ENCODE measurements at regions not wholly inside any gene's neighbourhood (a gene's known extent, or its start where the extent isn't known, plus 50 kb on each side); places are given as distances from the start of the nearest gene placed in this dataset.
"Not testable (repeated sequence)": the region's sequence is repeated elsewhere in the genome, so short reads cannot be mapped to it uniquely, and the experiment has no call there.

GRCh38 chr21:29431178-29431577, 132.5 kb downstream of the BACH1 start:
- Mint-ChIP-seq H3K27me3 (no peaks in the 10 kb centered on the region), H3K4me3 (no peak overlapping the region), H3K9me3 (no peaks in the 10 kb centered on the region), H3K4me1 (peaks cover 13% of the 10 kb centered on the region), H3K27ac (no peak overlapping the region), H3K36me3 (ENCODE audit: low read depth) (no peaks in the 10 kb centered on the region)
- no peak for ATAC-seq (replicated peaks)

GRCh38 chr21:29431680-29432079, 133.0 kb downstream of the BACH1 start:
- Mint-ChIP-seq H3K27ac (no peak overlapping the region), H3K36me3 (ENCODE audit: low read depth) (no peaks in the 10 kb centered on the region), H3K9me3 (no peaks in the 10 kb centered on the region), H3K4me3 (no peak overlapping the region), H3K4me1 (peaks cover 16% of the 10 kb centered on the region), H3K27me3 (no peaks in the 10 kb centered on the region)
- ATAC-seq (replicated peaks) = no peak

GRCh38 chr21:29433366-29434059, 134.8 kb downstream of the BACH1 start:
- H3K4me3 Mint-ChIP-seq = peak overlapping the region; percentile 68
- H3K4me1 Mint-ChIP-seq = peaks cover 19% of the 10 kb centered on the region
- H3K36me3 Mint-ChIP-seq (ENCODE audit: low read depth) = no peaks in the 10 kb centered on the region
- H3K27ac Mint-ChIP-seq = peak overlapping the region; percentile 84
- no peak for ATAC-seq (replicated peaks)
- no peaks in the 10 kb centered on the region for H3K27me3 Mint-ChIP-seq
- no peaks in the 10 kb centered on the region for H3K9me3 Mint-ChIP-seq

DNA sequence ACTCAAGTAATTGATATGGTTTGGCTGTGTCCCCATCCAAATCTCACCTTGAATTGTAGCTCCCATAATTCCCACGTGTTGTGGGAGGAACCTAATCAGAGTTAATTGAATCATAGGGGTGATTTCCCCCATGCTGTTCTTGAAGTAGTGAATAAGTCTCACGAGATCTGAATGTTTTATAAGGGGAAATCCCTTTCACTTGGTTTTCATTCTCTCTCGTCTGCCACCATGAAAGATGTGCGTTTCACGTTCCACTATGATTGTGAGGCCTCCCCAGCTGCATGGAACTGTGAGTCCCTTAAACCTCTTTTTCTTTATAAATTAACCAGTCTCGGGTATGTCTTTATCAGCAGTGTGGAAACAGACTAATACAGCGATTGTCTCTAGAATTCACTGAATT, 135.4 kb downstream of the BACH1 start:
- peaks cover 19% of the 10 kb centered on the region for H3K4me1 Mint-ChIP-seq
- peak; percentile 88 for ATAC-seq (replicated peaks)
- H3K27ac Mint-ChIP-seq = peak overlapping the region; percentile 84
- H3K36me3 Mint-ChIP-seq (ENCODE audit: low read depth) = no peaks in the 10 kb centered on the region
- peak overlapping the region; percentile 68 for H3K4me3 Mint-ChIP-seq
- H3K27me3 Mint-ChIP-seq = no peaks in the 10 kb centered on the region
- H3K9me3 Mint-ChIP-seq = no peaks in the 10 kb centered on the region

GRCh38 chr21:29434982-29435381, 136.3 kb downstream of the BACH1 start:
- H3K4me3 Mint-ChIP-seq = peak overlapping the region; percentile 68
- H3K36me3 Mint-ChIP-seq (ENCODE audit: low read depth); H3K9me3 Mint-ChIP-seq; H3K27me3 Mint-ChIP-seq: not testable (repeated sequence)
- peak overlapping the region; percentile 84 for H3K27ac Mint-ChIP-seq
- peak; percentile 38 for ATAC-seq (replicated peaks)
- H3K4me1 Mint-ChIP-seq = peaks cover 19% of the 10 kb centered on the region

GRCh38 chr21:29436143-29436542, 137.4 kb downstream of the BACH1 start:
- Mint-ChIP-seq H3K27me3 (no peaks in the 10 kb centered on the region), H3K4me1 (peaks cover 19% of the 10 kb centered on the region), H3K4me3 (peak overlapping the region; percentile 68), H3K27ac (peak overlapping the region; percentile 69), H3K9me3 (no peaks in the 10 kb centered on the region), H3K36me3 (ENCODE audit: low read depth) (no peaks in the 10 kb centered on the region)
- ATAC-seq (replicated peaks) = peak; percentile 52

GRCh38 chr21:29436650-29437049, 137.9 kb downstream of the BACH1 start:
- no peaks in the 10 kb centered on the region for H3K9me3 Mint-ChIP-seq
- no peaks in the 10 kb centered on the region for H3K36me3 Mint-ChIP-seq (ENCODE audit: low read depth)
- H3K27me3 Mint-ChIP-seq = no peaks in the 10 kb centered on the region
- H3K27ac Mint-ChIP-seq = peak overlapping the region; percentile 69
- ATAC-seq (replicated peaks) = no peak
- peak overlapping the region; percentile 68 for H3K4me3 Mint-ChIP-seq
- peaks cover 19% of the 10 kb centered on the region for H3K4me1 Mint-ChIP-seq

- Mint-ChIP-seq H3K9me3 (no peaks in the 10 kb centered on the region), H3K36me3 (ENCODE audit: low read depth) (no peaks in the 10 kb centered on the region), H3K4me1 (peaks cover 3% of the 10 kb centered on the region), H3K27ac (no peak overlapping the region), H3K4me3 (no peak overlapping the region), H3K27me3 (no peaks in the 10 kb centered on the region)
- ATAC-seq (replicated peaks) = no peak
These were observed 142.9 kb downstream of the BACH1 start for GRCh38 chr21:29441651-29442050.

DNA sequence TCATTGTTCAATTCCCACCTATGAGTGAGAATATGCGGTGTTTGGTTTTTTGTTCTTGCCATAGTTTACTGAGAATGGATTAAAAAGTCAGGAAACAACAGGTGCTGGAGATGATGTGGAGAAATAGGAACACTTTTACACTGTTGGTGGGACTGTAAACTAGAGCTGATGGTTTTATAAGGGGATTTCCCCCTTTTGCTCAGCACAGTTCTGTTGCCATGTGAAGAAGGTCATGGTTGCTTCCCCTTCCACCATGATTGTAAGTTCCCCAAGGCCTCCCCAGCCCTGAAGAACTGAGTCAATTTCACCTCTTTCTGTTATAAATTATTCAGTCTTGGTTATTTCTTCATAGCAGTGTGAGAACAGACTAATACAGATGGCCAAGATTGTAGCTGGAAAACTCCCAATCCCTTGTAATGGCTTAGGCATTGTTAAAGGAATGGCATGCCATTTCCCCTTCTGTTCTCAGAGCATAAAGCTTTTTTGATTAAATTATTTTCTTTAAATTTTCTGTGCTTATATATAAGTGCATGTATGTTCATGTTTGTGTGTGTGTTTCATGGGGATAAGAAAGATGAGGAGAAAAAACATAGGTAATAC, 144.8 kb downstream of the BACH1 start:
- H3K27ac Mint-ChIP-seq = no peak overlapping the region
- no peaks in the 10 kb centered on the region for H3K36me3 Mint-ChIP-seq (ENCODE audit: low read depth)
- no peaks in the 10 kb centered on the region for H3K9me3 Mint-ChIP-seq
- H3K4me3 Mint-ChIP-seq = no peak overlapping the region
- H3K4me1 Mint-ChIP-seq = no peaks in the 10 kb centered on the region
- ATAC-seq (replicated peaks) = peak; percentile 69
- no peaks in the 10 kb centered on the region for H3K27me3 Mint-ChIP-seq

DNA sequence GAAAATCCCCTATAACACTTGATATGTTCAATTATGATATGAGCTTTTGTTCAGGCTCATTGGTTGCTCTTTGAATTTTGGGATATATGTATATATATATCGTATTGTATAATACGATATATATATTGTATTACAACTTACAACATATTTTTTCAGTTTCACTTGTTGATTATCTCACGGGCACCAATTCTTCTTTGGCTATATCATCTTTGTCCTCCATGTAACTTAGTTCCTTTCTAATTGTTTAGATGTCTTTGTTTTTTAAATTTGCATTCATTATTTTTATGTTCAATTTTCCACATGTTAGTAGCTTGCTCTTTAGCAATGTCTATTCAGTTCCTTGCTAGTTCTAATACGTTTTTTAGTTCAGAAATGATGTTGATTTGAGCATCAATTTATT, 150.0 kb downstream of the BACH1 start:
- Mint-ChIP-seq H3K36me3 (ENCODE audit: low read depth) (peaks cover 6% of the 10 kb centered on the region), H3K9me3 (peaks cover 11% of the 10 kb centered on the region), H3K27me3 (no peaks in the 10 kb centered on the region), H3K4me3 (peak overlapping the region; percentile 68), H3K4me1 (peaks cover 12% of the 10 kb centered on the region), H3K27ac (peak overlapping the region; percentile 81)
- ATAC-seq (replicated peaks) = no peak

- no peaks in the 10 kb centered on the region for H3K27me3 Mint-ChIP-seq
- peak overlapping the region; percentile 68 for H3K4me3 Mint-ChIP-seq
- H3K9me3 Mint-ChIP-seq = peaks cover 11% of the 10 kb centered on the region
These were observed 150.7 kb downstream of the BACH1 start for GRCh38 chr21:29449306-29449950.

DNA sequence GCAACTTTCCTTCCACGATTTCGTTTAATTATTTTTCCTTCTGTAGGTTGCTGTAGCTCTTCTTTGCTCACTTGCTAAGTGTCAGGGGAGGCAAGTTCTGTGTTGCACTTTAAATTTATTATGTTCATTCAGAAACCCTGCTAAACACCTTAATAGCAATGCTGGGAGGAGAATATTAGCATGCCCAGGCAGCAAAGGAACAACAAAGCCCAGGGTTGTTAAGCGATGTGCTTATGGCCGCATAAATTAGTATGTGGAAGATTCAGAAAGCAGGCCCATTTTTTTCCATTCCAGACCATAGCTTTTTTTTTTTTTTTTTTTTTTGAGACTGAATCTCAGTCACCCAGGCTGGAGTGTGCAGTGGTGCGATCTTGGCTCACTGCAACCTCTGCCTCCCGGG, 151.3 kb downstream of the BACH1 start:
- Mint-ChIP-seq H3K27ac (peak overlapping the region; percentile 81), H3K4me1 (peaks cover 12% of the 10 kb centered on the region), H3K27me3 (no peaks in the 10 kb centered on the region), H3K9me3 (peaks cover 11% of the 10 kb centered on the region), H3K4me3 (peak overlapping the region; percentile 68), H3K36me3 (ENCODE audit: low read depth) (peaks cover 17% of the 10 kb centered on the region)
- ATAC-seq (replicated peaks) = no peak

More at GRCh38 chr21:29449306-29449950, 150.7 kb downstream of the BACH1 start:
- H3K27ac Mint-ChIP-seq = peak overlapping the region; percentile 81
- H3K4me1 Mint-ChIP-seq = peaks cover 12% of the 10 kb centered on the region
- peak; percentile 78 for ATAC-seq (replicated peaks)
- H3K36me3 Mint-ChIP-seq (ENCODE audit: low read depth) = peaks cover 10% of the 10 kb centered on the region

DNA sequence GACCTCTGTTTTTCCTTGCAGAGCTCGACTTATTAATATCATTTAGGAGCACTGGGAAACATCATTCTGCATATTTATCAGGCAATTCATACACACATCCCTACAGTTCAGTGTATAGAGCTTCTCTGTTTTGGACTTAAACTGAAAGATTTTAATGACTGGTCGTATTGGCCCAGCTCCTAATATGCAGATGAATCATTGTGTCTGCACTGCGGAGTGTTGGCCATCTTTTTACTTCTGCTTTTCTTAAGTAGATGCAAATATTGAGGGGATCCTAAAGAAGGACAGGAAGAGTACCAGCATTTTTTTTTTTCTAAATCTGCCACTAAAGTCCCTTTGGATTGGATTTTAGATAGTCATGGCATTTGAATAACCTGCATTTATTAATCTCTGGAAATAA, 154.8 kb downstream of the BACH1 start:
- no peak overlapping the region for H3K27ac Mint-ChIP-seq
- ATAC-seq (replicated peaks) = no peak
- H3K27me3 Mint-ChIP-seq = no peaks in the 10 kb centered on the region
- no peak overlapping the region for H3K4me3 Mint-ChIP-seq
- peaks cover 11% of the 10 kb centered on the region for H3K9me3 Mint-ChIP-seq
- peaks cover 19% of the 10 kb centered on the region for H3K36me3 Mint-ChIP-seq (ENCODE audit: low read depth)
- peaks cover 12% of the 10 kb centered on the region for H3K4me1 Mint-ChIP-seq

DNA sequence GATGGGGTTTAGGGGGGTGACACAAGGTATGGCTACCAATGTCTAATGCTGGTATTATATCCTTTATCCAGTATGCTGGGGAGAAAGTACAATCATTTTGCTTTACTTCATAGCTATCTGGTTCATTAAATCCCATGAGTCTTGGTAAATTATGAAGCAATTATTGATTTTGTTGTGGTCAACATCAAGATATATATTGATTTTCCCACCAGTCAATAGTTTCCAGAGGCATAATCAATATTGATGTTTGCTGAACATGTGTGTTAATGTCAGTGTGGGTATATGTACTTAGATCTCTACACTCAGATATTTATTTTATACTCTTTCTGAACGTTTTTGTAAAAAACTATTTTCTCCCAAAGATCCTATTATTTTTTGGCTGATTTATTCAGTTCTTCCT, 155.5 kb downstream of the BACH1 start:
- no peak overlapping the region for H3K27ac Mint-ChIP-seq
- peaks cover 8% of the 10 kb centered on the region for H3K4me1 Mint-ChIP-seq
- no peak for ATAC-seq (replicated peaks)
- H3K27me3 Mint-ChIP-seq = no peaks in the 10 kb centered on the region
- H3K36me3 Mint-ChIP-seq (ENCODE audit: low read depth) = peaks cover 19% of the 10 kb centered on the region
- no peak overlapping the region for H3K4me3 Mint-ChIP-seq
- H3K9me3 Mint-ChIP-seq = peaks cover 8% of the 10 kb centered on the region

GRCh38 chr21:29462479-29462878, 163.8 kb downstream of the BACH1 start:
- Mint-ChIP-seq H3K4me3 (no peak overlapping the region), H3K27ac (no peak overlapping the region), H3K27me3 (no peaks in the 10 kb centered on the region), H3K9me3 (no peaks in the 10 kb centered on the region), H3K4me1 (no peaks in the 10 kb centered on the region), H3K36me3 (ENCODE audit: low read depth) (peaks cover 8% of the 10 kb centered on the region)
- no peak for ATAC-seq (replicated peaks)

All from activated T-helper 17 cell treated with anti-CD3 and anti-CD28 coated beads, Interleukin-2, amount 50 U/mL, for 72 hours (primary cell).